Stimulated activated naive CD4-positive, alpha-beta T cell treated with Interleukin-2 at 50 U/mL for 16 hours (primary cell): ENCODE measurements at regions not wholly inside any gene's neighbourhood (a gene's known extent, or its start where the extent isn't known, plus 50 kb on each side); places are given as distances from the start of the nearest gene placed in this dataset.

Experiments
- DNase-seq: peaks from one replicate; lab custom pipeline; 2025; lab: John Stamatoyannopoulos, UW

DNA sequence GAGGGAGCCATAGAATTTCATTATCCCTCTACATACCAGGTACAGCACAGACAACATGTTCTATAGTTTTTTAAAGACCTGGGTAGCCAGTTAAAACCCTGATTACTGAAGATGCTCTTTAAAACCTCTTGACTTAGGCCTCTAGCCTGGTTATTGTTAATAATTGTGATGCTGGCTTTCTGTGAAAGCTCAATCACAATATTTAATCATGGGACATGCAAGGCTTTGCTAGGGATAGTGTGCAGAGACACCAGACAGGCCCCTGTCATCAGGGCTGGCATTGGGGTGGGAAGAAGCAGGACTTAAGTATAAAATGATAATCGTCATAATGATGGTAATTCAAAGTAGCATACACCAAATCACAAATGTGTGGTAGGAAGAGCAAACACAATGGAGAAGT is 274.4 kb downstream of the PTBP2 start:
- no peak for DNase-seq

DNA sequence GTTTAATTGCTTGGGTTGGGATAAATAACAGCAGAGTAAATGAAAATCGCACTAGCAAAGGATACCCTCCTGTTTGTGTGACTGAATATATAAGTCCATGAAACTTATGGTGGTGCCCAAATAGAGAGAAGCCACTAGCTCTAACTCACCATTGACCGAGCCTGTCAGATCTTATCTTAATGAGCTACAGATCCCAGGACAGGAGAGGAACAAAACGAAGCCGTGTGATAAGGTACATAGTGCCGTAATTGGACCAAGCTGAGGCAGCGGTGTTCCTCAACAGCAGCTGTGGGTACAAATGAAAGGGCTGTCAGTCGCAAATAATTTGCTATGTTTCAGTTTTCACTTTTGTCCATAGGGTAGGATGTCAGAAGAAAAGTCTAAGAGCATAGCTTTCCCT is 276.1 kb downstream of the PTBP2 start:
- no peak for DNase-seq

DNA sequence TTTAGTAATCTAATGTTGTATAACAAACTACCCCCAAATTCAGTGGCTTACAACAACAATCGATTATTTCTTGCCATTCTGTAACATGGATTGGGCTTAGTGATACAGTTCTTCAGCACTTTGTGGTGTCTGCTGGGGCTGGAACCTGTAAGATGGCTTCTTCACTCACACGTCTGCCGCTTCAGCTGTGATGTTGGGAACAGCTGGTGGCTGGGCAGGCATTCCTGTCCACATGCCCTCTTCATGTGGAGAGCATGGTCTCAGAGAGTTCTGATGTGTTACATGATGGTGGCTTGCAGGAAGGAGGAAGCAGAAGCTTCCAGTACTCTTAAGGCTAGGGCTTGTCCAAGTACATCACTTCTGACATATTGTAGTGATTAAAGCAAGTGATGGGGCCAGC is 276.9 kb downstream of the PTBP2 start:
- DNase-seq, result no peak

DNA sequence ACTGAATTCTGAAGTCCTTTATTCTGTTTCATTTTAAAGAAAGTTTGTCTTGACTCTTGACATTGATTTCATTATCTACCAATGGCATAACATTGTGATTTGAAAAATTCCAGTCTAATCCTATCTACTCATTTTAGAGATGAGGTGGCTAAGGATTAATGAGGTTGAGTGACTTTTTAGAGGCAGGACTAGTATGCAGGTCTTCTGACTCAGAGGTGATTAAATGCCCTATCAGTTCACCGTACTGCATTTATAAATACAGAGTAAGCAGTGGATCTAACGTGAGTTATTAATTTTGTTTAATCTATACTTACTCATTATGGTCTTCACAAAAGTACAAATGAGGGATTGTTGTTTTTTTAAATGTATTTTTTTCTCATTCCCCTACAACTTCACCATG is 277.6 kb downstream of the PTBP2 start:
- no peak for DNase-seq

DNA sequence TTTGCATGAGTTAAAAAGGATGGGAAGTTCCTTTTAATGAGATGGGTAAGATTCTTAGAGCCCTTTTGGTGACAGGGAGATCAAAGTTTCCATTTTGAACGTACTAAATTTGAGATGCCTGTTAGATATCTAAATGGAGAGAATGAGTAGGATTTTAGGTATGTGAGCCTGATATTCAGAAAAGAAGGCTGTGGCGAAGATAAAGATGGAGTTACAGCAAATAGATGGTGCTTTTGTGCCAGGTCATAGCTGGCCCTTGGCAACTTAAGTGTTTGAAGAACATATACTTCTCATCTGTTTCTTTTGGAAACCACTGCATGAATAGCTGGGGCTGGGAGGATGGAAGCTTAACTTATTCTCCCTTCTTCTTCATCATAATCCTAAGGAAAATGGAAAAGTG is 282.5 kb downstream of the PTBP2 start:
- no peak for DNase-seq

DNA sequence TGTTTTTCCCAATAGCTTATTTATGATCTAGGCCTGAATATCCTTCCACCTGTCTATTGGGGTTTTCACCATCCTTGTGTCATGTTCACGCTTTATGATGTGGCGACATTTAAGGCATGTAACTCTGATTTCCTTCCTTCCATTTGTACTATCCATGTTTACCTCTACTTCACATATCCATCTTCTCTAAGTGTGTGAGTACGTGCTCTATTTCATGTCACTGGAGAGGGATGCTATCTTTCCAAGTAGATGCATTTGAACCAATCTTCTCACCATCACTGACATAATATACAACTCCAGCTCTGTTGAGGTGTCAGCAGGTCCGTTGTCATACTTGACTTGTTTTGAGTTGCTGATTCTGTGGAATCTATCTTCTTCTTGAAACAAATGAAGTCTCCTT is 283.2 kb downstream of the PTBP2 start:
- DNase-seq, result no peak

DNA sequence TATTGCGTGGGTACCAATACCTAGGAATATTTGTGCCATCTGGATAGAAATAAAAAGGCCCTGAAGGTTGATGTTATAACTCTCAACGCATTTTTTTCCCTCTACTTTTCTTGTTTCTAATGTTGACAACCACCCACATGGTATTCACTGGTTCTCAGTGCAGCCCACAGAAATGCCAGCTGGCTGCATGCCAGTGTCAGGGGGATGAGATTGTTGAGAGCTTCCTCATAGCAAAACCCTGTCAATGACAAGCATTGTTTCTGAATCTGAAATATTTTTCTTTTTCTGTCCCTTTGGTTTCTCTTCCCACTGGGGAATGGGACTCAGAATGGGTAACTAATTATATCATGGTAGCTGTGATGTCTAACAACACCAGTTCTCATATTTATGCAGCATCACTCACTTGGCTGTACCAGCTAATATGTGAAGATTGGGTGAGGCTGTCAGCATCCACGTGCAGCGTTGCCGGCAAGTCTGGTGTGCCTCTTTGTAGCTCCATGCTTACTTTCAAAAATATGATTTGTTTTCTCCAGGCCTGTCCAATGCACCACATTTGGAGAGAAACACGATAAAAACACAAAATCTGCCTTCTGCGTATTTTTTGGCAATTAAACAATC is 284.6 kb downstream of the PTBP2 start:
- DNase-seq, result no peak

DNA sequence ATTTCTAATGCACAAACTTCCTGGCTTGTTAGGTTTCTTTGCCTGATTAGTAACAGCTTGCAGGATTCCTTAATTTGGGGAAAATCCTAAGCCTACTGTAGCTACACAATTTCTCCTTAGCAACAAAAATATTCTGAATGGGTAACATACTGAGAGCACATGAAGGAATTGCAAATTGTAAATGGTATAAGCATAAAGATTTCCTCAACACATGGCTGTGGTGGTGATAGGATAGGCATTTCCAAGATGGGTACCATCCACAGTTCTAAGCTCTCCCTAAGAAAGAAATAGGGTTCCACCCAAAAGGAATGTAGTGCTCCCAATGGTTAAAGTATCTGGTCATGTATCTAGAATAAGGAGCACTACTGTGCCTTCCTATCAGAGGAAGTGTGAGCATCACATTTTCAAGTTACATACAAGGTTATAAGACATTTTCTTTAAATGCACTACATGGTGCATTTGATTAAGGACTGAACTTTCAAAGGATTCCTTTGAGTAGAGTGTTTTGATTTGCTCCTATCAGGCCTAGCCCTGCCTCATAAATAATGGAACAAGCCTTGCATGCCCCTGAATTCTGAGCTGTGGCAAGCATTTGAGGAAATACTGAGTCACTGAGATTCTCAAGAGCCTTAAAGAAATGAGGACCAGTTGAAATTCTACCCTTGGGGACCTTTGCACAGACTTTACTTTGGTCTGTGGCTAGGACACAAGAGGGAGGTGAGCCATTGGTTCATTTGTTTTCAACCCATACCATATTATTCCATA is 286.4 kb downstream of the PTBP2 start:
- DNase-seq, result no peak

DNA sequence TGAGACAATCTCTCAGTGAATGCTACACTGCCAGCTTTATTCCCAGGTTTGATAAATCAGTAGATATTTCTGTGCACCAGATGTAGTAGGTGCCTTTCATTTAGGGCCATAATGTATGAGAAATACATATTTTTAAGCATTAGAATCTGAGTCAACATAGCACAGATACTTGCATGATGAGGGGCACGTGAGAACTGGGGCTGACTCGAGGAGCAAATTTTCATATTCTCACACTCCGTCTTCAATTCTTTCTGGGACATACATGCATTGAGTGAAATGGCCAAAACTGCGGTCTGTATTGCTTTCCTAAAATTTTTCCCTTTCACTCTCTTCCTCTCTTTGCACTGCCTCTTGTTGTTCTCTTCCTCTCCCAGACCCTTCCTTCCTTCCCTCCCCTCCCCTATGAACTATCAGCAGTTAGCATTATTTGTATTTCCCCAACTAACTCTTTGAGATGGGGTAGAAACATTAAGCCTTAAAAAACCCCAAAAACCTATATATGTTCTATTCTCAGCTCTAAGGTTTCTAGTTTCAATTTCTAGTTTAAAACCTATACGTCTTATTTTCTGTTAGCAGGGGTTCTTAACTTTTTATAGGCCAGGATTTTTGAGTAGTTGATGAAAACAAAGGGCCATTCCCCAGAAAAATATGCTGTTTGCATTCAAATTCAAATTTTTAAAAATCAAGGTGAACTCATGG is 289.1 kb downstream of the PTBP2 start:
- no peak for DNase-seq

DNA sequence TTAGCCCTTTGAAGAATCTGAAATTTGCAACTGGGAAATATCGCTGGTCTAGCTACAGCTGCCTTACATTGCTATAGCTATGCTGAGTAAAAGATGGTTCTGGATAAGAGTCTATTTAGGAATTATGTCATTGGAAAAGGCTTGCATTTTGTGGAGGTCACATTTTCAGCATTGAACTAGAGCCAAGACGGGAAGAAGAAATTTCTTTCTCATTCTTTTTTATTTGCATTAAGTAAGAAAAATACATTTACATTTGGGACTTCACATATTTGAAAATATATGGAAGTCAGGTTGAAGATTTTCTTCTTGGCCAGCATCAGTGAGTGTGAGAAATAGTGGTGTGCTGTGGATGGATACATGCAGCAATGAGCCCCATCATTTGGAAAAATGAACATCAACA is 291.6 kb downstream of the PTBP2 start:
- no peak for DNase-seq

DNA sequence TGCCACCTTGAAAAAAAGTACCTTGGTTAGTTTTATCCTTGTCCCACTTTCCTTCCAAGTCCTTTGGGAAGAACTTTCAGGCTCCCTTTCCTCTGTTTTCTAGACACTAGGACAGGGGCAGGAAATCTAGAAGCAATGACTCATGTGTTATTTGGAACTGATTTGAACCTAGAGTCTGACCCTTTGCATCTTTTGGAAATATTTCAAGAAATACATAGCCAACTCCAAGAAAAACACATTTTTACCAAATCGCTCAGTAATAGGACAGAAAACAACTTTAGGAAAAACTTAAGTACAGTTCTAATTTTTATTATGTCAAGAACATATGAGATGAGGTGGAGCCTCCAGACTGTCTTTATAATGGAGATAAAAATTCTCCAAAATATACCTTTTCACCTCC is 292.4 kb downstream of the PTBP2 start:
- DNase-seq, result no peak

DNA sequence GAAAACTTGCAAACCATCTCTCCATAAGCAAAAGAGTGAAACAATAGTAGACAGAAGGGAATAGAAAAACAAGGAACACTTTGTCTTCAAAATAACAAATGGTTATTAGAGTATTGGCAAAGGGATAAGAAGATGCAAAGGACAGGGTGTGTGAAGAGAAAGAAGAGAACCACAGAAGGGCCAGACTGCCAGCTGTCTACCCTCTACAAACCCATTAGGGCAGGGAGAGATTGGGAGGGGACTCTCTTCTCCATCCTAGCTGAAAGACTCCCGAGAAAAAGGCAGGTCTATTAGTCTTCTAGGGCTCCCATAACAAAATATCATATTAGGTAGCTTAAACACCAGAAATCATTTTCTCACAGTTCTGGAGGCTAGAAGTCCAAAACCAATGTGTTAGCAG is 292.8 kb downstream of the PTBP2 start:
- no peak for DNase-seq

DNA sequence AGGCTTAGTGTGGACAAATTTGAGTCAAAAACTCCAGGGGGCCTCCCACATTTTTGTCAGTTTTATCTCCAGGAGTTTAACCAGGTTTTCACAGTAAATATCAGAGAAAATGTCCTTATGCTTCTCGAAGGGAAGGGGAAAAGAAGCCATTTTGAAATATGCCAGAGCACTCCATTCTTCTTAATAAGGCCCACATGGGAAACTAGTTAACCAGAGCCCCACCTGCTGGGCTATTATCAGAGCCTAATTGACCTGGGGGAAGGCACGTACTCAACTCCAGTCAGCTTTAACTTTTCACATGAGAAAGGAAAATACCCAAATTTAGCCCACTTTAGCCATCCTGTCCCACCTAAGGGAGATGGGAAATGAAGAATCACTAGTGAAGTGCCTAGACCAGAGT is 296.3 kb downstream of the PTBP2 start:
- no peak for DNase-seq
